ENCODE measurements at regions not wholly inside any gene's neighbourhood (a gene's known extent, or its start where the extent isn't known, plus 50 kb on each side); places are given as distances from the start of the nearest gene placed in this dataset.
"Not testable (repeated sequence)": the region's sequence is repeated elsewhere in the genome, so short reads cannot be mapped to it uniquely, and the experiment has no call there.

GRCh38 chr5:97489010-97489840 lies 306.2 kb upstream of the RIOK2 start:
- no peak for DNase-seq

GRCh38 chr5:97494465-97494864 lies 311.4 kb upstream of the RIOK2 start:
- no peak for DNase-seq

GRCh38 chr5:97495301-97495700 lies 312.3 kb upstream of the RIOK2 start:
- DNase-seq, result no peak

- no peak for DNase-seq
These were observed 313.0 kb upstream of the RIOK2 start for GRCh38 chr5:97496037-97496436.

- no peak for DNase-seq
These were observed 315.6 kb upstream of the RIOK2 start for GRCh38 chr5:97498657-97499056.

GRCh38 chr5:97499605-97500004 lies 316.6 kb upstream of the RIOK2 start:
- DNase-seq, result no peak

- DNase-seq, result no peak
These were observed 318.4 kb upstream of the RIOK2 start for GRCh38 chr5:97501286-97501964.

GRCh38 chr5:97501965-97502305 lies 318.9 kb upstream of the RIOK2 start:
- DNase-seq, result no peak

GRCh38 chr5:97508864-97509263 lies 325.8 kb upstream of the RIOK2 start:
- no peak for DNase-seq

- DNase-seq, result not testable (repeated sequence)
These were observed 336.5 kb upstream of the RIOK2 start for GRCh38 chr5:97519565-97519964.

- not testable (repeated sequence) for DNase-seq
These were observed 340.3 kb upstream of the RIOK2 start for GRCh38 chr5:97523336-97523735.

- DNase-seq, result no peak
These were observed 342.7 kb upstream of the RIOK2 start for GRCh38 chr5:97525780-97526179.

- DNase-seq, result no peak
These were observed 345.9 kb upstream of the RIOK2 start for GRCh38 chr5:97528941-97529340.

- DNase-seq, result no peak
These were observed 346.4 kb upstream of the RIOK2 start for GRCh38 chr5:97529354-97529985.

GRCh38 chr5:97531549-97531948 lies 348.5 kb upstream of the RIOK2 start:
- DNase-seq, result no peak

GRCh38 chr5:97534166-97534565 lies 351.1 kb upstream of the RIOK2 start:
- DNase-seq, result no peak

GRCh38 chr5:97536683-97537082 lies 353.6 kb upstream of the RIOK2 start:
- no peak for DNase-seq

GRCh38 chr5:97538912-97539311 lies 355.9 kb upstream of the RIOK2 start:
- DNase-seq, result no peak

GRCh38 chr5:97541864-97542263 lies 358.8 kb upstream of the RIOK2 start:
- DNase-seq, result no peak

- DNase-seq, result no peak
These were observed 359.4 kb upstream of the RIOK2 start for GRCh38 chr5:97542469-97542868.

GRCh38 chr5:97543166-97543565 lies 360.1 kb upstream of the RIOK2 start:
- DNase-seq, result no peak

GRCh38 chr5:97544240-97544639 lies 361.2 kb upstream of the RIOK2 start:
- no peak for DNase-seq

- DNase-seq, result no peak
These were observed 361.6 kb upstream of the RIOK2 start for GRCh38 chr5:97544678-97545077.

- DNase-seq, result no peak
These were observed 362.4 kb upstream of the RIOK2 start for GRCh38 chr5:97545446-97545845.
